ENCODE measurements at regions not wholly inside any gene's neighbourhood (a gene's known extent, or its start where the extent isn't known, plus 50 kb on each side); places are given as distances from the start of the nearest gene placed in this dataset.

GRCh38 chr13:84774111-84774510, 891.8 kb upstream of the SLITRK1 start:
- Histone ChIP-seq H3K79me2 (ENCODE audit: insufficient read depth, low read length) (no peaks in the 10 kb centered on the region), H3F3A (ENCODE audit: insufficient read depth, low read length) (no peaks in the 10 kb centered on the region), H3K27me3 (ENCODE audit: insufficient read depth, low read length) (no peaks in the 10 kb centered on the region), H2AFZ (ENCODE audit: low read length) (no peak overlapping the region), H3K4me2 (ENCODE audit: low read length) (no peak overlapping the region), H3K27ac (ENCODE audit: low read depth, low read length, poor library complexity, severe bottlenecking) (no peak overlapping the region), H4K20me1 (ENCODE audit: insufficient read depth, low read length) (no peaks in the 10 kb centered on the region), H3K9ac (ENCODE audit: low read length) (no peak overlapping the region), H3K36me3 (ENCODE audit: insufficient read depth, low read length) (no peaks in the 10 kb centered on the region), H3K4me3 (ENCODE audit: low read depth, low read length, poor library complexity, severe bottlenecking) (no peak overlapping the region), H3K4me1 (ENCODE audit: insufficient read depth, low read length, severe bottlenecking) (no peaks in the 10 kb centered on the region), H3K9me2 (ENCODE audit: low read depth, low read length) (no peaks in the 10 kb centered on the region), H3K9me3 (ENCODE audit: low read length) (no peaks in the 10 kb centered on the region)
- no peak for TF ChIP-seq CTCF (IDR thresholded peaks at IDR 0.05; ENCODE audit: low read length)
- TF ChIP-seq EZH2 (IDR thresholded peaks at IDR 0.05; ENCODE audit: borderline replicate concordance, low read length), result no peak

GRCh38 chr13:84760956-84761355, 878.7 kb upstream of the SLITRK1 start:
- no peak overlapping the region for H3K4me2 ChIP-seq (ENCODE audit: low read length)
- H3K9me3 ChIP-seq (ENCODE audit: low read length), result no peaks in the 10 kb centered on the region
- H4K20me1 ChIP-seq (ENCODE audit: insufficient read depth, low read length), result no peaks in the 10 kb centered on the region
- no peaks in the 10 kb centered on the region for H3F3A ChIP-seq (ENCODE audit: insufficient read depth, low read length)
- TF ChIP-seq CTCF (IDR thresholded peaks at IDR 0.05; ENCODE audit: low read length), result no peak
- no peak for TF ChIP-seq EZH2 (IDR thresholded peaks at IDR 0.05; ENCODE audit: borderline replicate concordance, low read length)
- H2AFZ ChIP-seq (ENCODE audit: low read length), result no peak overlapping the region
- H3K9ac ChIP-seq (ENCODE audit: low read length), result no peak overlapping the region
- H3K4me1 ChIP-seq (ENCODE audit: insufficient read depth, low read length, severe bottlenecking), result no peaks in the 10 kb centered on the region
- H3K9me2 ChIP-seq (ENCODE audit: low read depth, low read length), result no peaks in the 10 kb centered on the region
- H3K27ac ChIP-seq (ENCODE audit: low read depth, low read length, poor library complexity, severe bottlenecking), result no peak overlapping the region
- no peaks in the 10 kb centered on the region for H3K27me3 ChIP-seq (ENCODE audit: insufficient read depth, low read length)
- H3K36me3 ChIP-seq (ENCODE audit: insufficient read depth, low read length), result no peaks in the 10 kb centered on the region
- H3K4me3 ChIP-seq (ENCODE audit: low read depth, low read length, poor library complexity, severe bottlenecking), result no peak overlapping the region
- H3K79me2 ChIP-seq (ENCODE audit: insufficient read depth, low read length), result no peaks in the 10 kb centered on the region

GRCh38 chr13:84749126-84749525, 866.9 kb upstream of the SLITRK1 start:
- TF ChIP-seq CTCF (IDR thresholded peaks at IDR 0.05; ENCODE audit: low read length) (no peak), EZH2 (IDR thresholded peaks at IDR 0.05; ENCODE audit: borderline replicate concordance, low read length) (no peak)
- Histone ChIP-seq H3K9me2 (ENCODE audit: low read depth, low read length) (peaks cover 5% of the 10 kb centered on the region; the same call in 1 of the 2 replicates), H3K79me2 (ENCODE audit: insufficient read depth, low read length) (no peaks in the 10 kb centered on the region), H2AFZ (ENCODE audit: low read length) (no peak overlapping the region), H3K4me1 (ENCODE audit: insufficient read depth, low read length, severe bottlenecking) (no peaks in the 10 kb centered on the region), H3K9me3 (ENCODE audit: low read length) (no peaks in the 10 kb centered on the region), H3K4me2 (ENCODE audit: low read length) (no peak overlapping the region), H3K27ac (ENCODE audit: low read depth, low read length, poor library complexity, severe bottlenecking) (no peak overlapping the region), H3K27me3 (ENCODE audit: insufficient read depth, low read length) (no peaks in the 10 kb centered on the region), H3K36me3 (ENCODE audit: insufficient read depth, low read length) (no peaks in the 10 kb centered on the region), H3F3A (ENCODE audit: insufficient read depth, low read length) (no peaks in the 10 kb centered on the region), H3K4me3 (ENCODE audit: low read depth, low read length, poor library complexity, severe bottlenecking) (no peak overlapping the region), H3K9ac (ENCODE audit: low read length) (no peak overlapping the region), H4K20me1 (ENCODE audit: insufficient read depth, low read length) (no peaks in the 10 kb centered on the region)
